ENCODE measurements at regions not wholly inside any gene's neighbourhood (a gene's known extent, or its start where the extent isn't known, plus 50 kb on each side); places are given as distances from the start of the nearest gene placed in this dataset.
"Not testable (repeated sequence)": the region's sequence is repeated elsewhere in the genome, so short reads cannot be mapped to it uniquely, and the experiment has no call there.

GRCh38 chr5:58009754-58010153 lies 450.1 kb downstream of the PLK2 start:
- DNase-seq: no peak

GRCh38 chr5:58002323-58002722 lies 457.6 kb downstream of the PLK2 start:
- no peak for DNase-seq

GRCh38 chr5:57993866-57994265 lies 466.0 kb downstream of the PLK2 start:
- no peak for DNase-seq

- DNase-seq: no peak
Measured at GRCh38 chr5:57989378-57989777, 470.5 kb downstream of the PLK2 start.

- no peak for DNase-seq
Measured at GRCh38 chr5:57988813-57989212, 471.1 kb downstream of the PLK2 start.

DNA sequence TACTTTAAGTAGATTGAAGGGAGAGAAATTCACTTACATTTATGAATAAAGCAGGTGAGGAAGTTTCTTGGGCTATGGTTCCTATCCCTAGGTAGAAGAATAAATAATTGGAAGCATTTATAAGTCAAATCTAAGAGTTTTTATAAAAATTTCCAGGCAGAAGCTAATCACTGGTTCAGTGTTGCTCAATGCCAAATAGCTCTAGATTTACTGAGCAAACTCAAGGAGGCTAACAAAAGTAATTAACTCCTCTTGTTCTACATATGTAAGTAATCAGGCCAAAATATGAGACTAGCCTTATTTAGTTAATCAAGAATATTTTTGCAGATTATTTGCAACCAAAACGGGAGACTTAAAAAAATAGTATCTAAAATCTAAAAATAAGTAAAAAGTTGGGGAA lies 472.3 kb downstream of the PLK2 start:
- no peak for DNase-seq

DNA sequence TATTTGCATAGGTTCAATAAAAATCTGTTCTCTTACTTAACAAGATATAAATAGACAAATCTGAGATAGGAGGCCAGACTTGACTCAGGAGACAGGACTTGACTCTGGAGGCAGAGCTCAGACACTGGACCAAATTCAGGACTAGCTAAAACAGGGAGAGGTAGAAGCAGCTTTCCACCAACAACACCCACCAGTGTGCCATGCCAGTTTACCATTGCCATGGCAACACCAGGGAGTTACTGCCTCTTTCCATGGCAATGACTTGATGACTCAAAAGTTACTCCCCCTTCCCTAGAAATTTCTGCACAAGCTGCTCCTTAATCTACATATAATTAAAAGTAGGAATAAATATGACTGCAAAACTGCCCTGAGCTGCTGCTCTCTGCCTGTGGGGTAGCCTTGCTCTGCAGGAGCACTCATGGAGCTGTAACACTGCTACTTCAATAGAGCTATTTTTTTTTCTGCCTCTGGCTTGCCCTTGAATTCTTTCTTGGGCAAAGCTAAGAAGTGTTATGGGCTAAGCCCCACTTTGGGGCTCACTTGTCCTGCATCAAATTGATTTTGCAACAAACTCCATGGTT lies 473.0 kb downstream of the PLK2 start:
- no peak for DNase-seq

DNA sequence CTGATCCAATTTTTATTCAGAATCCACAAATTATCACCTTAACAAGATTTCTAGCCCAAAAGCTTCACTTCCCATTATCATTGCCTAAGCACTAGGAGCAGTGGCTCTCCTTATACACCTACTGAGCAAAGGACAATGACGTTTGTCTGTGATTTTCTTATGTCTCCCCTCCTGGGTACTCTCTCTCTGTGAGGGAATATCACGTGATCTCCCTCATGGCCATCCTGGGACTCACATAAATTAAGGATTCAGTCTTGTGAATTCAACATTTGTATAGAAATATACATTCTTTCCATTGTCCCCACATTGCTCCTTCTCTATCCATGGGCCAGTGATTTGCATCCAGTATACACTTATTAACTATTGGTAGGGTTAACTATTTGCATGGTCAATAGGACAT lies 476.5 kb downstream of the PLK2 start:
- DNase-seq: no peak

GRCh38 chr5:57979671-57980070 lies 480.2 kb downstream of the PLK2 start:
- no peak for DNase-seq

DNA sequence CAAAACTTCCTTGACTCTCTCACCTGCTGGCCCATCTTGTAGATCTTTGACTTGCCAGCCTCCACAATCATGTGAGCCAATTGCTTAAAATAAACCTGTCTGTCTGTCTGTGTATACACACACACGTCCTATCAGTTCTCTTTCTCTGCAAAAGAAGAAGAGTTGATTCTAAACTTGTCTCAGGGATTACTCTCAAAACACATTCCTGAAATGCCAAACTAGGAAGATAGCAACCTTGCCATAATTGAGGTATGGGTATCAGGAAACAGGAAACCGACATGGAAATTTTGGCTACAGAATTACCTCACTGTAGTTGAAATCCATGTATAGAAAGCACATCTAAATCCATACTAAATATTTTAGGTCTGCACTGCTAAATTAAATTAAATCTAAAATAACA lies 483.4 kb downstream of the PLK2 start:
- DNase-seq: no peak

DNA sequence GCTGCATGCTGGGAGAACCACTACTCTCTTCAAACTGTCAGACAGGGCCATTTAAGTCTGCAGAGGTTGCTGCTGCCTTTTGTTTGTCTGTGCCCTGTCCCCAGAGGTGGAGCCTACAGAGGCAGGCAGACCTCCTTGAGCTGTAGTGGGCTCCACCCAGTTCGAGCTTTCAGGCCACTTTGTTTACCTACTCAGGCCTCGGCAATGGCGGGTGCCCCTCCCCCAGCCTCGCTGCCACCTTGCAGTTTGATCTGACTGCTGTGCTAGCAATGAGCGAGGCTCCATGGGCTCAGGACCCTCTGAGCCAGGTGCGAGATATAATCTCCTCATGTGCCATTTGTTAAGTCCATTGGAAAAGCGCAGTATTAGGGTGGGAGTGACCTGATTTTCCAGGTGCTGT lies 487.8 kb downstream of the PLK2 start:
- DNase-seq: not testable (repeated sequence)

DNA sequence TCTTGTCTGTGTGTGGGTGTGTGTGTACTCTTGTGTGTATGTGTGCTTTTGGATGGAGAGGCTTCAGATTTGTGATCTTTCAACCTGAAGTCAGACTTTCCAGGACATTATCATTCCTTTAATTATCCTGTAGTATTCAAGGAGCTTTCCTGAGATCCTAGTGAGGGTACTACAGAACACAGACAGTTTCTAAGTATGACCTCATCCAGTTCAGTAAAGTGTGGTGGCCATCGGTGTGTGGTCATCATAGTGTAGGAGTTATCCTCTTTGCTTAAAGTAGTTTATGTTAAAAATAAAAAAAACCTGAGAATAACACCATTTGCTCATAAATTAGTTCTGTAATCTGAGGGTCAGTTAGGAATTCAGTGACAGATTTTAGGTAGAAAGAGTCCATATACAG lies 478.0 kb upstream of the ACTBL2 start:
- DNase-seq: no peak

- no peak for DNase-seq
Measured at GRCh38 chr5:57956636-57957035, 474.0 kb upstream of the ACTBL2 start.

GRCh38 chr5:57955511-57955910 lies 472.9 kb upstream of the ACTBL2 start:
- DNase-seq: no peak

DNA sequence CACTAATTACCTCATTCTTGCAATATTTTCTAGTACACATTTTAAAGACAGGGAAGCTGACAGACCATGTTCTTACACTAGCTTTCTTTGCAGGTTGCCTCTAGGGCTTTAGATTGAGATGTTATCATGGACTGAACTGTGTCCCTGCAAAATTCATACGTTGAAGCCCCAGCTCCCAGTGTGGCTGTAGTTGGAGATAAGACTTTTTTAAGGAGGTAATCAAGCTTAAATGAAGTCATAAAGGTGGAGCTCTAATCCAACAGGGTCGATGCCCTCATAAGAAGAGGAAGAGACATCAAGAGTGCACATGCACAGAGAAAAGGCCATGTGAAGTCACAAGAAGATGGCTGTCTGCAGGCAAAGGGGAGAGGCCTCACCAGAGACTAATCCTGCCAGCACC lies 471.2 kb upstream of the ACTBL2 start:
- no peak for DNase-seq

DNA sequence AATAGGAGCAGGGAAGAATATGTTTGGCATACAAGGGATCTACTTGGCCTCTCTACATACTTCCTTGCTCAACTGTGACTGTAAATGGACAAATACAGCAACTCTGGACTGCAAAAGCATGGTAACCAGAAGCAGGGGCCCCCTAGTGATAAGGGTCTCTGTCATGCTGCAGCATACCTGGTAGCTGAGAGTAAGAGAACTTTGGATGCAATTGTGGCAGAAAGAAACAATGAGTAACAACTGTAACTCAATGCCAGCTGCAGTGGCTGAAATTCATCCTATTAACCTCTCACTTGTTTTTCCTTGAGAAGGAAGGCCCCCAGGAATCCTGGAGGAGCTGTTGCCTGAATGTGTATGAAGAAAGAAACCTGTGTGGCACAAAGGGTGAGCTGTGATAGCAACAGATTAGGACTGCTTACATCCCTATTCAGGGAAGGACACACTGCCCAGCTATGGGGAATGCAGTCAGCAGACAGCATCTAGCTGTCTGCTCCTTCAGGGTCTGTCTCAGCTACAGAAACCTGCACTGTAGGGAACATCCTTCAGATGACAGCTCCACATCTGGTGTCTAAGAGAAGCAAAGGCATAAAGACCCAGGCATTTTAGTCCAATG lies 468.1 kb upstream of the ACTBL2 start:
- no peak for DNase-seq

DNA sequence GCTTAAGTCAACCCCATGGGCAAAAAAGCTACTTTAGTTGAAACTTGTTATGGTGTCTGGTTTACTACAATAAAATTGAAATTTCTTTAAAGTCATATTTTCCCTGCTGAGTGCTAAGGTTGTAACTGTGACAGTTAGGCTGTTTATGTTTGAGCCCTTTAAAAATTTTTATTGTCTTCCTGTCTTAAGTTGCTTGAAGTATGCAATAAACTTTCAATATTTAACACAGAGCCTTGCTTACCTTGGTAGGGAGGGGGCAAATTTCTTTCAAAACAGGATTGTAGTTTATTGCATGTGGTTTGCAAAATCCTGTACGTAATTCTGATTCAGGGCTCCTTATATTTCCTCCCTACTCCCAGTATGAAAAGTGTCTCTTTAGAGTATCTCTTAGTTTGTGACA lies 465.5 kb upstream of the ACTBL2 start:
- DNase-seq: no peak

GRCh38 chr5:57947181-57947580 lies 464.6 kb upstream of the ACTBL2 start:
- DNase-seq: no peak

DNA sequence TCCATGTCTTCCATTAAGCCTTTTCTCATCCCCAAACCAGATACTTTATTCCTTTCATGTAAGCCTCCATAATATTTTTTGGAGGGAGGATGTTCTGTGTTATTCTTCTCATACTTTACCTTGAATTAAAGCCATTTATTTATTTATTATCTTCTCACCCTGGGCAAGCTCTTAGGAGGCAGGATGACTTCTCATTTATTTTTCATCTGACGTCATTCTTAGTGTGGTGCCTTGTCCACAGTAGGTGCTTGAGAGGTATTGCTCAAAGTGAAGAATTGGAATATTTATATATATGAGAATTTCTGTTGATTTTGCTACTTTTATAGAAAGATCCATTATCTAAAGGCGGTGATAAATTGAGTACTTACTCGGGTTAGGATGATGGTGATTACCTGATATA lies 458.3 kb upstream of the ACTBL2 start:
- no peak for DNase-seq

DNA sequence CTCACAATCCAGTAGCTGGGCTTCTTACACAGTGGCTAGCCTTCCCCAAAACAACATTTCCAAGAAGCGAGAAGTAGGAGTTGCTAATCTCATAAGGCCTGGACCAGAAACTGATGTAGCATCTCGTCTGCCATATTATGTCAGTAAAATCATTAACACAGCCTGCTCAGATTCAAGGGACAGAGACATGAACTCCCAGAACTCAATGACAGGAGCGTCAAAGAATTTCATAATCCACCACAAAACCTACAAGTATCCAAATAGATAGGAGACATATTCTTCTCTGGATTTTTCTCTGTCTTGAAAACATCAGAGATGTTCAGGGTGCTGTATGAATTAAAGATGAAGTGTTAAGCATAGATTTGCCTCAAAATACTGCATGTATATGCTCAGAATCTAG lies 457.6 kb upstream of the ACTBL2 start:
- no peak for DNase-seq

DNA sequence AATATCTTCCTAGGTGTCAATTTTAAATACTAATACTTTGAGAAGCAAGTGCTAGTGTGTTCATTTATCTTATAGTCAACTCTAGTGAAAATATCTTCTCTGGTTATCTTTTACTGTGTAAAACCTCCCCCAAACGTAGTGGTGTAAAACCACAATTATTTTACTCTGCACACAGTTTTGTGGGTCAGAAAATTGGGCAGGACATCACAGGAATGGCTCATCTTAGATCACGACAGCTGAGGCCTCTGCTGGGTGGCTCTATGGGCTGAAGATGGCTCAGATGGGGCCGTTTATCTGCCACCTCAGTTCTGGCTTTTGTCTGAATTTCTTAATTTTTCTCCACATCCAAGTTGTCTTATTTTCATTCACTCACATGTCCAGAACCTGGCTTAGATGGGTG lies 457.2 kb upstream of the ACTBL2 start:
- DNase-seq: no peak

- DNase-seq: no peak
Measured at GRCh38 chr5:57939335-57939734, 456.7 kb upstream of the ACTBL2 start.

- no peak for DNase-seq
Measured at GRCh38 chr5:57938174-57938557, 455.6 kb upstream of the ACTBL2 start.

GRCh38 chr5:57937501-57938173 lies 455.0 kb upstream of the ACTBL2 start:
- no peak for DNase-seq

GRCh38 chr5:57937025-57937424 lies 454.4 kb upstream of the ACTBL2 start:
- no peak for DNase-seq
